ENCODE measurements at regions not wholly inside any gene's neighbourhood (a gene's known extent, or its start where the extent isn't known, plus 50 kb on each side); places are given as distances from the start of the nearest gene placed in this dataset.

GRCh38 chr1:209218981-209219380 lies 364.5 kb upstream of the CAMK1G start:
- Histone ChIP-seq H4K20me1 (ENCODE audit: insufficient read depth, low read length) (no peaks in the 10 kb centered on the region), H3K27ac (ENCODE audit: low read depth, low read length) (no peak overlapping the region), H3K36me3 (ENCODE audit: insufficient read depth, low read length) (no peaks in the 10 kb centered on the region), H3K9me3 (ENCODE audit: insufficient read depth, low read depth, low read length) (no peaks in the 10 kb centered on the region), H3K4me1 (ENCODE audit: insufficient read depth, low read length) (no peaks in the 10 kb centered on the region), H3K27me3 (ENCODE audit: insufficient read depth, low read length) (no peaks in the 10 kb centered on the region), H3K9ac (ENCODE audit: low read length) (no peak overlapping the region), H3K4me3 (ENCODE audit: insufficient read depth, low read depth, low read length) (no peak overlapping the region), H3K4me2 (ENCODE audit: low read length) (no peak overlapping the region), H2AFZ (ENCODE audit: low read depth, low read length) (no peak overlapping the region), H3K79me2 (ENCODE audit: insufficient read depth, low read length) (no peaks in the 10 kb centered on the region)
- TF ChIP-seq CTCF (IDR thresholded peaks at IDR 0.05; ENCODE audit: insufficient read depth, low read depth, low read length) (no peak), EZH2 (IDR thresholded peaks at IDR 0.05; ENCODE audit: insufficient read depth, low read length) (no peak)
- no peaks in the 10 kb centered on the region for H3K9me3 Mint-ChIP-seq (ENCODE audit: unreplicated experiment)
- no peak for DNase-seq (ENCODE audit: low read depth)
- no peak for FAIRE-seq
- H3K27ac Mint-ChIP-seq (ENCODE audit: unreplicated experiment), result no peak overlapping the region
- H3K36me3 Mint-ChIP-seq (ENCODE audit: low read depth, unreplicated experiment), result no peaks in the 10 kb centered on the region
- no peak overlapping the region for H3K4me3 Mint-ChIP-seq (ENCODE audit: unreplicated experiment)
- no peaks in the 10 kb centered on the region for H3K27me3 Mint-ChIP-seq (ENCODE audit: low read depth, unreplicated experiment)
- H3K4me1 Mint-ChIP-seq (ENCODE audit: low read depth, unreplicated experiment), result peaks cover 9% of the 10 kb centered on the region

GRCh38 chr1:209219791-209220524 lies 363.6 kb upstream of the CAMK1G start:
- Histone ChIP-seq H4K20me1 (ENCODE audit: insufficient read depth, low read length) (no peaks in the 10 kb centered on the region), H3K4me1 (ENCODE audit: insufficient read depth, low read length) (no peaks in the 10 kb centered on the region), H3K27ac (ENCODE audit: low read depth, low read length) (no peak overlapping the region), H3K36me3 (ENCODE audit: insufficient read depth, low read length) (no peaks in the 10 kb centered on the region), H3K4me2 (ENCODE audit: low read length) (peak overlapping the region; percentile 11), H3K27me3 (ENCODE audit: insufficient read depth, low read length) (no peaks in the 10 kb centered on the region), H2AFZ (ENCODE audit: low read depth, low read length) (no peak overlapping the region), H3K79me2 (ENCODE audit: insufficient read depth, low read length) (no peaks in the 10 kb centered on the region), H3K9me3 (ENCODE audit: insufficient read depth, low read depth, low read length) (no peaks in the 10 kb centered on the region), H3K4me3 (ENCODE audit: insufficient read depth, low read depth, low read length) (no peak overlapping the region), H3K9ac (ENCODE audit: low read length) (no peak overlapping the region)
- Mint-ChIP-seq H3K4me3 (ENCODE audit: unreplicated experiment) (no peak overlapping the region), H3K9me3 (ENCODE audit: unreplicated experiment) (no peaks in the 10 kb centered on the region), H3K27ac (ENCODE audit: unreplicated experiment) (no peak overlapping the region), H3K4me1 (ENCODE audit: low read depth, unreplicated experiment) (peaks cover 9% of the 10 kb centered on the region), H3K27me3 (ENCODE audit: low read depth, unreplicated experiment) (no peaks in the 10 kb centered on the region), H3K36me3 (ENCODE audit: low read depth, unreplicated experiment) (no peaks in the 10 kb centered on the region)
- DNase-seq (ENCODE audit: low read depth), result no peak
- TF ChIP-seq CTCF (IDR thresholded peaks at IDR 0.05; ENCODE audit: insufficient read depth, low read depth, low read length), result no peak
- no peak for TF ChIP-seq EZH2 (IDR thresholded peaks at IDR 0.05; ENCODE audit: insufficient read depth, low read length)
- no peak for FAIRE-seq

- Mint-ChIP-seq H3K4me3 (ENCODE audit: unreplicated experiment) (no peak overlapping the region), H3K36me3 (ENCODE audit: low read depth, unreplicated experiment) (no peaks in the 10 kb centered on the region), H3K4me1 (ENCODE audit: low read depth, unreplicated experiment) (peaks cover 9% of the 10 kb centered on the region), H3K27me3 (ENCODE audit: low read depth, unreplicated experiment) (no peaks in the 10 kb centered on the region), H3K9me3 (ENCODE audit: unreplicated experiment) (no peaks in the 10 kb centered on the region), H3K27ac (ENCODE audit: unreplicated experiment) (no peak overlapping the region)
- no peak for FAIRE-seq
- DNase-seq (ENCODE audit: low read depth), result no peak
- Histone ChIP-seq H3K4me3 (ENCODE audit: insufficient read depth, low read depth, low read length) (no peak overlapping the region), H3K79me2 (ENCODE audit: insufficient read depth, low read length) (no peaks in the 10 kb centered on the region), H3K36me3 (ENCODE audit: insufficient read depth, low read length) (no peaks in the 10 kb centered on the region), H3K4me2 (ENCODE audit: low read length) (no peak overlapping the region), H2AFZ (ENCODE audit: low read depth, low read length) (no peak overlapping the region), H3K9me3 (ENCODE audit: insufficient read depth, low read depth, low read length) (no peaks in the 10 kb centered on the region), H4K20me1 (ENCODE audit: insufficient read depth, low read length) (no peaks in the 10 kb centered on the region), H3K4me1 (ENCODE audit: insufficient read depth, low read length) (no peaks in the 10 kb centered on the region), H3K27me3 (ENCODE audit: insufficient read depth, low read length) (no peaks in the 10 kb centered on the region), H3K27ac (ENCODE audit: low read depth, low read length) (no peak overlapping the region), H3K9ac (ENCODE audit: low read length) (no peak overlapping the region)
- no peak for TF ChIP-seq EZH2 (IDR thresholded peaks at IDR 0.05; ENCODE audit: insufficient read depth, low read length)
- TF ChIP-seq CTCF (IDR thresholded peaks at IDR 0.05; ENCODE audit: insufficient read depth, low read depth, low read length), result no peak
Measured at GRCh38 chr1:209222826-209223225, 360.7 kb upstream of the CAMK1G start.
